ENCODE measurements at regions not wholly inside any gene's neighbourhood (a gene's known extent, or its start where the extent isn't known, plus 50 kb on each side); places are given as distances from the start of the nearest gene placed in this dataset.
"Not testable (repeated sequence)": the region's sequence is repeated elsewhere in the genome, so short reads cannot be mapped to it uniquely, and the experiment has no call there.

DNA sequence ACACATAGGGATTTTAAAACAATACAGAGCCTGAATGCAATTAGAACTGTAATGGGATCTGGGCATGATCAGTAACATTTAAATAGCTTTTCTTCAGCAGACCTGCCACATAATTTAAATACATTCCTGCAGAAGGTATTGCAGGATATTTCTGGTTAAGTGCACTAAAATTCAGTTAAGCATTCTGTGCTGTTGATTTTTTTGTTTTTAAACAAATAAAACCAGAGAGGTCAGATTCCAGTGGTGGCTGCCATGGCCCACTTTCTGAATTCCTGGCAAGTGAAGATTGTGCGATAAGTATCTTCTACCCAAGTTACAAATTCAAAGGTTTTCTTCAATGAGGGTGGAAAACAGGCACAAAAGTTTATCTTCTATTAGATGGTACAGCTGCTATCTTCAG is 98.7 kb downstream of the RAP2B start:
- POLR2A ChIA-PET: no interaction called here
- CTCF ChIA-PET: no interaction called here

GRCh38 chr3:153266619-153267018 is 104.6 kb downstream of the RAP2B start:
- POLR2A ChIA-PET: interaction anchor here (0.7 kb wide), 1 partner anchor 17 kb away, joined by 3 read pairs; no protein-coding TSS in a partner anchor
- CTCF ChIA-PET: no interaction called here

DNA sequence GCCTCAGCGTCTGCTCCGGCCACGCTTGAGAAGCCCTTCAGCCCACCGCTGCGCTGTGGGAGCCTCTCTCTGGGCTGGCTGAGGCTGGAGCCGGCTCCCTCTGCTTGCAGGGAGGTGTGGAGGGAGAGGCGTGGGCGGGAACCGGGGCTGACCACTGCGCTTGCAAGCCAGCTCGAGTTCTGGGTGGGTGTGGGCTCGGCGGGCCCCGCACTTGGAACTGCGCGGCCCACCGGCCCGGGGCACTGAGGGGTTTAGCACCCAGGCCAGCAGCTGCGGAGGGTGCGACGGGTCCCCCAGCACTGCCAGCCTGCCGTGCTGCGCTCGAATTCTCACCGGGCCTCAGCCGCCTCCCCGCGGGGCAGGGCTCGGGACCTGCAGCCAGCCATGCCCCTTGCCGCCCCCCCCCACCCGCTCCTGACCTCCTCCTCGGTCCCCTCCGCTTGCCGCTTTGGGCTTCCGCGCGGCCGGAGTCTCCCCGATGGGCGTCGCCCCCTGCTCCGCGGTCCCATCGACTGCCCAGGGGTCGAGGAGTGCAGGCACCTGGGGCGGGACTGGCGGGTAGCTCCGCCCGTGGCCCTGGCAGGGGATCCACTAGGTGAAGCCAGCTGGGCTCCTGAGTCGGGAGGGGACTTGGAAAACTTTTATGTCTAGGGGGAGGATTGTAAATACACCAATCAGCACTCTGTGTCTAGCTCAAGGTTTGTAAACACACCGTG is 106.7 kb downstream of the RAP2B start:
- ChIA-PET POLR2A (no interaction called here), CTCF (no interaction called here)

DNA sequence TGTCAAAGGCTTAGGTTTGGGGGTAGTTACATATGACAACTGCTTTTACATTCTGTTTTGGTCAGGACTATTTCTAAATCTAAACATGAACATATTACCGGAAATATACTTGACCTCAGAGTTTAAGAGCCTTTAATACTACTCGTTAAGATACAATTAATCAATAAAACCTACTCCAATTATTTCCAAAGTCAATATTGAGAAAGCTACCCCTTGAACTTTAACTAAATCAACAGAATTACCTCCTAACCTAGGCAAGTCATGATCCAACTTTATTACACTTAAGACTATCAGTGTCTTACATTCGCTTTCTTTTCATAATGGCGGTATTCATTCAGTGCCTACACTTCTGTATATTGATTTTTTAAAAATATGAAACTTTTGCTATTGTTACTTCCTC is 107.7 kb downstream of the RAP2B start:
- POLR2A ChIA-PET: no interaction called here
- CTCF ChIA-PET: no interaction called here

DNA sequence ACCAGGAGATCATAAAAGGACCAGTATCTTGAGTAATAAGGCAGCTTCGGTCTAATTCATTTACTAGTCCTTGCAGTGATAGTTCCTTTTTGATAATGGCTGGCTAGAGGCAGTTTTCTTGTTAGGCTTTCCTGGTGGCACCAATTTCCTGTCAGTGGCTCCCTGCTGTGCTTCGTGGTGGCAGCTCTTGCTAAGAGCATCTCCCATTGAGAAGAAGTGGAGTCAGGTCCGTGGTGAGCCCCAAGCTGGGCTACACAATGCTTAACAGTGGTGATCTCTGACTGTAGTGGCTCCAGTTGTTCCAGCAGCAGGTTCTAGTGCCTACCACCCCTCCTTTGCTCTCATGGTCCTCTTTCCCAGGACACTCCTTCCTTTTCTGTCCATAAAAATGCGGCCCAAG is 111.2 kb downstream of the RAP2B start:
- ChIA-PET POLR2A (no interaction called here), CTCF (interaction anchor here (1.0 kb wide), 1 partner anchor 70 kb away, joined by 4 read pairs; no protein-coding TSS in a partner anchor)

GRCh38 chr3:153273767-153274435 is 111.9 kb downstream of the RAP2B start:
- POLR2A ChIA-PET: no interaction called here
- CTCF ChIA-PET: interaction anchor here (1.0 kb wide), 1 partner anchor 69 kb away, joined by 4 read pairs; no protein-coding TSS in a partner anchor

- POLR2A ChIA-PET: no interaction called here
- CTCF ChIA-PET: no interaction called here
These were observed 112.5 kb downstream of the RAP2B start for GRCh38 chr3:153274561-153274960.

GRCh38 chr3:153275514-153275913 is 113.5 kb downstream of the RAP2B start:
- POLR2A ChIA-PET: no interaction called here

DNA sequence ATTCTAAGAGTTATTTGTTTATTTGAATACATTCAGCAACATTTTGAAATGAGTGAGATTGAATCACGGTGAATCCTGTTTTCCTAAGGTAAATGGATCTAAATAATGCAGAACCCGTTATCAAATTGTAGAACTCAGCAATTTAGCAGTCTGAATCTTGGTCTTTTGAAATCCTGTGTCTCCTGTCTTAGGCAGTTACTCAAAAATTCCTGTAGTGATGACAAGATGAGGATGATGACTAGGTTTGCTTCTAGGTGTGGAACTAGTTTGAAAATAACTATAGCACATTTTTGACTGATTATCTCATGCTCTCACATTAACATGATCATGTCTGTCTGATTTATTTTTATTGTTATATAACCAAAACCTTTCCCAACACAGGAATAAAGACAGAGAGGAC is 115.0 kb downstream of the RAP2B start:
- CTCF ChIA-PET: no interaction called here

More at GRCh38 chr3:153275514-153275913, 113.5 kb downstream of the RAP2B start:
- CTCF ChIA-PET: no interaction called here

GRCh38 chr3:153281236-153281997 is 119.4 kb downstream of the RAP2B start:
- CTCF ChIA-PET, POLR2A ChIA-PET: not testable (repeated sequence)

More for the DNA sequence above, 115.0 kb downstream of the RAP2B start:
- POLR2A ChIA-PET: no interaction called here

GRCh38 chr3:153282355-153282754 is 120.3 kb downstream of the RAP2B start:
- ChIA-PET POLR2A (no interaction called here), CTCF (no interaction called here)

- CTCF ChIA-PET: interaction anchor here (2.9 kb wide), 1 partner anchor 123 kb away, joined by 10 read pairs; the partner anchor contains the start of gene RAP2B
- POLR2A ChIA-PET: interaction anchor here (0.6 to 2.6 kb wide), 2 partner anchors 64 to 123 kb away, joined by 3 to 12 read pairs; partner anchors contain the start of gene RAP2B
These were observed 122.4 kb downstream of the RAP2B start for GRCh38 chr3:153284282-153284938.

- CTCF ChIA-PET: interaction anchor here (2.9 kb wide), 1 partner anchor 124 kb away, joined by 10 read pairs; the partner anchor contains the start of gene RAP2B
These were observed 123.2 kb downstream of the RAP2B start for GRCh38 chr3:153285194-153285641.

DNA sequence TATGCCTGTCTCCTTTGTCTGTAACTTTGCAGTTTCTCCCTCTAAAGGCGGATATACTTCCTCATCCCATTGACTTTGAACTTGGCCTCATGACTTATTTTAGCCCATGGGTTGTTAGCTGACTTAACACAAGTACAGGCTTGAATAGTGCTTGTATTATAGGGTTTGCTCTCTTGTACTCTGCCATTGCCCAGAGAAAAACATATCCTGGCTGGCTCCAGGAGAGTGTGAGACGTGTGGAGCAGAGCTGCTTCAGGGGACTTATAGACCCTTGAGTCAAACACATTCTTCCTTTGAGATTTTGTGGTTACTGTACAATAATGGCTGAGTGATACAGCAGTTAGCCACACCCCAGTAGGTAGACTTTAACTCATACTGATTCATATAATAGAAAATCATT is 124.0 kb downstream of the RAP2B start:
- CTCF ChIA-PET: interaction anchor here (2.9 kb wide), 1 partner anchor 125 kb away, joined by 10 read pairs; the partner anchor contains the start of gene RAP2B
- POLR2A ChIA-PET: interaction anchor here (2.6 kb wide), 1 partner anchor 125 kb away, joined by 12 read pairs; the partner anchor contains the start of gene RAP2B

More at GRCh38 chr3:153285194-153285641, 123.2 kb downstream of the RAP2B start:
- POLR2A ChIA-PET: interaction anchor here (0.6 to 2.6 kb wide), 2 partner anchors 64 to 124 kb away, joined by 3 to 12 read pairs; partner anchors contain the start of gene RAP2B

DNA sequence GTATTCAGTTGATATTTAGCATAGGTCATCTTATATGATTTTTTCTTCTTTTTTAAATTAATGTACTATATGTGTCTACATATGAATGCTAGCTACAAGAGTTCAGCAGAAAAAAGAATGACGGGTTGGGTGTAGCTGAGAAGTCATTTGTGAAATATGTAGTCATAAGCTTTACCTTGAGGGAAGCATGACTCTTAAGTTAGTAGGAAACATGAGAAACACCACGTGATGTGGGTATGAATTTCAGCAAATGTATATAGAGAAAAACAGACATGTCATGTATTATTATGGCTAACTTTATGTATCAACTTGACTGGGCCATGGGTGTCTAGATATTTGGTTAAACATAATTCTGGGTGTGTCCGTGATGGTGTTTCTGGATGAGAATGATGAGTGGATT is 125.0 kb downstream of the RAP2B start:
- ChIA-PET CTCF (no interaction called here), POLR2A (no interaction called here)

DNA sequence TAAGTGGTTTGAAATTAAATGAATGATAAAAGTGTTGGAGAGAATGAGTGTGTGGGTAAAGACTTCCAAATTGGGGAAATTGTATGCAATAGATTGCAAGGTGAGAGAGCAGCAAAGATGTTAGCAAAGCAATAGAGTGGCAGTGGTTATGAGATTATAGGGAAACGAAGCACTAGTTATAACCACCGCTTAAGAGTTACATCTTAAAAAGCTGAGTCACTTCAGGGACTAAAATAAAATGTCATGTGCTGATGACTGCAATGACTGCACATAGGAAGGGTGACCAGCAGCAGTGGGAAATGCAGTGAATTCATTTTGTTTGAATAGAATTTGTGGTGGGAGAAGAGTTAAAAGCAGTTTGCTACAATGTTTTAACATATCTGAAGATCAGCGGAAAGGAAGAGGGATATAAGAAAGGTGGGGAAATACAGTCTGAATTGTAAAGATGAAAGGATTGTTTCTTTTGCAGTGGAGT is 127.3 kb downstream of the RAP2B start:
- POLR2A ChIA-PET: no interaction called here
- CTCF ChIA-PET: no interaction called here

- ChIA-PET CTCF (no interaction called here), POLR2A (no interaction called here)
These were observed 128.4 kb downstream of the RAP2B start for GRCh38 chr3:153290268-153291015.

DNA sequence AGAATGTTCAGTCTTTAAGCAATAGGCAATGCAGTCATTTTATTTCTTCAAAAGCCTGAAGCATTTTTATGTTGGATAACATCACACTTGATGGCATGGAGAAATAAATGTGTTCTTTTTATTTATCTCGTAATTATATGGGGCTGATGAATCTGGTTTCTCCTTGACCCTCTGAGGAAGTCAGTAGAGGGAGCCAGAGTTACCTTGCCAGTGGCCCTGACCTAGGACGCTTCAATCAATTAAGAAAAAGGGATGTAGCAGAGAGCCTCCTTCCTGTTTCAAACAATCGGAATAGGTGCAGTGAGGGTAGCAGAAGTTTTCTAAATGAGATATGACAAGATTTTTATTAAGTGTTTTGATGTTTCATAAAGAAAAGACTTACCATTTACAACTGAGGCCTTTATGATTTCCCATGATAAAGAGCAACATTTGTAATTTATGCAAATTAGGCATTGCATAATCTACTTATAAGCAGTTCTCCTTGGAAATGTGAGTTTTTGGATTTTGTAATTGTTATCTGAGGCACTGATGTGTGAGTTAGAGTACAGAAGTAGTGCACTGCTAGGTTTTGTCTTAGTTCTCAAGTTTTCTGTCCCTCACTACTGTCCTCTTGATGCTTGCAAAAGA is 129.1 kb downstream of the RAP2B start:
- ChIA-PET POLR2A (no interaction called here), CTCF (no interaction called here)
